AML-193 (cell line): ENCODE measurements at regions not wholly inside any gene's neighbourhood (a gene's known extent, or its start where the extent isn't known, plus 50 kb on each side); places are given as distances from the start of the nearest gene placed in this dataset.

Experiments
- DNase-seq, 2 experiments: peaks; one replicate each; lab custom pipeline; 2025; lab: John Stamatoyannopoulos, UW

DNA sequence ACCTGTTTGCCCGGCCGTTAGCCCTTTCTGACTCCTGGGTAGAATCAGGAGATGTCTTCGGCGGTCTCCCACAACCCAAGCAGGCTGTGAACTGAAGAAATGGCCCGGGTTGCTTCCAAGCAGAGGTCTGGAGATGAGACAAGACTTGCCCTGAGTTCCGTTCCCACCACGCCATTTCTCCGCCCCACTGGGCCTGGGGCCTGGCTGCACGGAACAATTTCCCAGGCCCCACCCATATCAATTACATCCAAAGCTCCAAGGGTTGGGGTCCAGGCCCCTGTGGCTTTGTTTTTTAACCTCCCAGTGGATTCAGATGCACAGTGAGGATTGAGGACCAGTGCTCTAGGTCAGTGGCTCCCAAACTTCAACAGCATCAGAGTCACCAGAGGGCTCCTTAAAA, 214.5 kb upstream of the ARID1B start:
- no peak for DNase-seq

DNA sequence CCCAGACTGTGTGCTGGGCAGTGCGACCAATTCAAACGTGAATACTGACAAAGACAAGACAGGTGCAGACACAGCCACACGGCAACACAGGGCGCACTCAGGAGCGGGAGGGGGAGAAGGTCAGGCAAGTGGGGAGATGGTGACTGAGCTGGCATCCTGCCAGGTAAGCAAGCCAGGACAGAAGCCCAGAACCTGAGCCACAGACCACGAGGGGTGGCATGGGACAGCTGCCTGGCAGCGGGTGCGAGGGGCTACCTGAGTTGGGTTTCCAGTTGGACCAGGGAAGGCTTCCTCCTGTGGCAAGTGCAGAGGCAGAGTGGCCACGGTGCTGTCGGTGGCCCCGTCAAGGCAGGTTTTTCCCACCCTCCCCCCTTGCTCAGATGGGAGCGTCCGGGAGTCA, 215.2 kb upstream of the ARID1B start:
- DNase-seq, result no peak

DNA sequence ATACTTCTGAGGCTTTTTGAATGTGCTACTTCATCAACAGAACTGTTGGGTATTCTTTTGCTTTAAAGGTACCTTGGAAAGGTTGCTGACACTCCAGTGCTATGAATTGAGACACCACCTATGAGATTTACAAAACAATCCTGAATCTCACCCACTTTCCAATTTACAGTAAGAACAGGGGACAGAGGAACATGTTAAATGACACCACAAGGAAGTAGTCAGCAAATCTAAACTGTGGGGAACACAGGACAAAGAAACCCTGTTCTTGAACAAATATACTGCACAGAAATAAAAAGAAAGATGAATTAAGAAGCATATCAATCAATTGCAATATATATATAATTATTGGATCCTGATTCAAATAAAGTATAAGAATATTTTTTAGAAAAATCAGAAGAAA, 216.7 kb upstream of the ARID1B start:
- DNase-seq, result no peak

DNA sequence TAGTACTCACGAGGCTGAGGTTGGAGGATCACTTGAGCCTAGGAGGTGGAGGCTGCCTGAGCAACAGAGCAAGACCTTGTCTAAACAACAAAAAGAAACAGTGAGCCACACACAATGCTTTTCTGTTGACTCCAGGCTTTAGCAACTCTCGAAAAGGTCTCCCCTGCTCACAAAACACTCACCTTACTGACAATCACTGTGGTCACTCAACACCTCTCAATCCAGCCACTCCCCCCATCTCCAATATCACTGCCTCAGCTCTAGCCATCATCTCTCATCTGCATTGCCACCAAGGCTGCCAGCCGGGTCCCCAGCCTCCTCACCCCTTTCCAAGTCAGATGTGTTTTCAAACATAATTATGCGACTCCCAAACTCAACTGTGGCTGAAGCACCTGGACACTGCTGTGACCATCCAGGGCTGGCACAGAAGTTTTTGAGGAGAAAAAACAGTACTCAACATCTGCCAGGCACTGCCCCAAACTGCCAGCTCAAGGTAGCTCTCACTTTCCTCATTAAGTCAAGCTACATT, 218.0 kb upstream of the ARID1B start:
- no peak for DNase-seq

DNA sequence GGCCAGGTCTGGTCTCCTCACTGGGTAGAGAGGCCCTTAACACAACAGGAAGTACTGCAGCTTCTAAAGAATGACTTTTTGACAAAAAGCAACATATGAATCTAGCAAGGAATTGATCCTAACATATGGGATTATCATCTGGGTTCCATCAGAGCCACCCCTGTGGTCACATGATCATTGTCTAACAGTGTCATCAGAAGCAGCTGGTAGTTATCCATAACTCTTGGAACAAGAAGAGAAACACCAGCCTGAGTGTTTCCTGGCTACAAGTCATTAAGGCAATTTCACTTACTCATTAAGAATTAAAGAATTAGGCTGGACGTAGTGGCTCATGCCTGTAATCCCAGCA, 219.3 kb upstream of the ARID1B start:
- DNase-seq, result no peak

DNA sequence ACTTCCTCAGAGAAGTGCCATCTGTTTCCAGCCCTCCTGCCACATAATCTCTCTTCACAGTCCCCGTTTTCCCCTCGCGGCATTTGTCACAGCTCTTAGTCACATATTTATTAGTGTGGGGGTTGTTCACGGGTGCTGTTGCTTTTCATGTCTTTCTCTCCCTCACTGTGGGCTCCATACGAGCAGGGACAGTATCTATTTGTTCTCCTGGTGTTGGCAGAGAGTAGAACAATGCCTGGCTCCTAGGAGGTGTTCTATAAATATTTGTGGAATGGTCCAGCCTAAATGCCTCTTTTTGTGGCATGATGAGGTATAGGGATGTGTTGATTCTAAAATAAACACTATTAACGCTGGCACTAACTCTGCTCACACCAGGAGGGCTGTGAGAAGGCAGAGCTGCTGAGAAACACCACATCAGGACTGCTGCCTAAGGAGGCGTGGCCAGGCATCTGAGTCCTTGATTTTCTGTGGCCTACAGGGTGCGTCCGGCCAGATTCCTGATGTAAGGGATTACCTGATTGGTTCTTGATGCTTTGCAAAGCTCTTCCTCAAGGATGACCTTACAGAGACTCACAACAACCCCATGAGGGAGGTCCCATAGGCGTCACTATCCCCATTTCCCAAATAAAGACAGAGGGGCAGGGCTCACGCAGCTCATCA, 219.8 kb upstream of the ARID1B start:
- DNase-seq, result no peak

DNA sequence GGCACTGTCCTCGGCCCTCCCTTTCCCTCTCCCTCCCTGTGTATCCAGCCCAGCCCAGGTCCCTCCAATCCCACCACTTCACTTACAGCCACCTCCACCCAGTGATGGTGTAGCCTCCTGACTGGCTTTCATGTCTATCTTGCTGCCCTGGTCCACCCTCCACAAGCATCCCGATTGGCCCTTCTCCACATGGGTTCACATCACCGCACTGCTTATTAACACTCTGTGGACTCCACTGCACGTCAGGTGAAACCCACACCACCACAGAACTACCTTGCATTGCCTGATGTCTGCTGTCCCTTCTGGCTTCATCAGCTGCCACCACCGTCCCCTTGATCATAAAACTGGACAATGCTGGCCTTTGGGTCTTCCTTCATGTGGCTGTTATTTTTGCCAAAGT, 220.4 kb upstream of the ARID1B start:
- DNase-seq, result no peak

DNA sequence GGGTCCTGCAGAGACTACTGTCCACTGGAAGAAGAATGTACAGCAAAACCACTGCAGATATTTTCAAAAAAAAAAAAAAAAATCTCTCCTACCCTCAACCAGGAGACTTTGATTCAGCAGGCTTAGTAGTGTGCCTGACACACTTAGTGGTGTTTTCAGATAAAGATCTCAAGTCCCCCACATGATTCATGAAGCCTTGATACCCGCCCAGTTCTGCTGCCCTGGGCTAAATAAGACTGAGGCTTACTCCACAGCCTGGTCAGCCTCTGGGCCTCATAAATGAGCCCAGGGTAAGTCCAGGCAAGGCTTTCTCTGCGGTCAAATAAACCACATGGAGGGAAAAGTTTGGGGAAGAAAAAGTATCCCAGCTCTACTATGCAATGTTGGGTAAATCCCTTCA, 222.1 kb upstream of the ARID1B start:
- no peak for DNase-seq

DNA sequence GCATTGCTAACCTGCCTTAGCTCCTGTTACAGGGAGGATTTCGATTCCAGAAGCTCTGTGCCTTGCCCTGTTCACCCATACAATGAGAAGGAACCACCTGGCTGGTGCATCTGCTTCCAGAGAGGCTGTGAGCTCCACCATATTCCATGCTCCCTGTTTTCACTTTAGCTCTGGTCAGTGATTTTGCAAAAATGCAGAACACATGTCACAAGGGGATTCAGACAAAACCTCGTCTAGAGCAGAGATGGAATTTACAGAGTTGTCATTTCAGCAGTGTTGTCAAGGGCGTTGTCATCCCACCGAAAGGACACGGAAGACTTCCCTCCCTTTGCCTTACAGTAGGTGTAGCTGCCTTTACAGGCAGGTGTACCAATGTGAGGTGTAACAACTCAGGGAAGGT, 223.0 kb upstream of the ARID1B start:
- DNase-seq, result no peak

DNA sequence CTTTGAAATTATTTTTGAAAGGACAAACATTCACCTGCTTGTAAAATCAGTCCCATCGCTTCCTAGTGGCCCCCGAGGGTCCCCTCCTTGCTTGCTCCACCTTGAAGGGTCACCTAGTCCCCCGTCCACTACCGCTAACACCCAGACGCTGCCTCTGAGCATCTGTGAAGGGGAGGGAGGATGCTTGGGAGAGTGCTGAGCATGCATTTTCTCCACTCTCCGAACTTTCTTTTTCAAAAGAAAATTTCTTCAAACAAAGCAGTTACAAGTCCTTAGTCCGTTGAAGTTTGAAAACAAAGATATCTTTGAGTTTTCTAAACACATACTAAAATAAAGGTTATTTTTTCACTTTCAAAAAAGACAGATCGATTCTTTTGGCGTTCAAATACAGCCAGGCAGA, 224.3 kb upstream of the ARID1B start:
- no peak for DNase-seq

DNA sequence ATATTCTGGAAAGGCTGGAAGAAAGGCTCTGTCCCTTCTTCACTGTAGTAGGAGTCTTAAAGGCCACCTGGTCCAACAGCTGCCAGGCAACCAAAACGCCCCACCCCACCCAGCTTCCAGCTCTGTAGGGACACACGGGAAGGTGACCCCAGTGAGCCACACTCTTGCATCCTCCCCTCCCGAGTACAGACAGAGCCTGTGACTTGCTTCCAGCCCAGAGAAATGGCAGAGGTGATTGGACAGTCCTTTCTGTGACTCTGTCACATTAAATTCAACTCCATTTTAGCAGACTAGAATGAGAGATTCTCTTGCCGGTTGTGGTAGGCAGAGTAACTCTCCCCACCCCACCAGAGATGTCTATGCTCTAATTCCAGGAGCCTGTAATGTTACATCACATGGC, 226.2 kb upstream of the ARID1B start:
- no peak for DNase-seq

DNA sequence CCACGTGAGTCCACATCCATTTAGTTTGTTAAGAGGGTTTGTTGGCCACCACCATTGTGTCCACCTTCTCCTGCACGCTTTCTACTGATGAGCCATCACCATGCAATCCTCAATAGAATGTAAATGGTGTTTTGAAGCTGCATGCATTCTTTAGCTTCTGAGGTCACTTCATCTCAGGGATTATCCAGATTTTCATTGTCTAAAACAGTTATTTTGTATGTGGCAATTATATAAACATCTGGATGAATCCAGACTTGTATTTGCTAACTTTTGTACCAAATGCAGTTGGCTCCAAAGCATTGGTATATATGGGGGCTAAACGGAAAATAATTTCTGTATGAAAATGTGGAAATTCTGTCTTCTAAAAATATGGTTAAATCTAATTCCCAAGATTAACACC, 231.2 kb upstream of the ARID1B start:
- no peak for DNase-seq

DNA sequence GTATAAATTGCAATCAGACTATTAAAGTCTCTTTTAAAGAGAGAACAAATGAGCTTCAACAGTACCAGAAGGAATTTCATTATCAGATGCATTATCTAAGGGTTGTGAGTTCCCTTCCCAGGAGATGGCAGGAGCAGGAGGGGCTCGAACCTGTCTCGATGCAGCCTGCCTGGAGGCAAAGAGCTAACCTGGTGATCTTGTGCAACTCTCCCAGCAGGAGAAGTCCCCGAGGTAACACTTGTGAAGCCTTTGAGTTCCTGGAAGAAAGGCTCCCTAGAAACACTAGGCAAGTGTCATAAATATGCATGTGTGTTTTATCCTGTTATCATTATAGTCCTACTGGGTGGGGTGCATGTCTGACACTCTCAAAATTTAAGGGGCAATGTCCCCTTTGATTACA, 232.2 kb upstream of the ARID1B start:
- DNase-seq, result no peak

DNA sequence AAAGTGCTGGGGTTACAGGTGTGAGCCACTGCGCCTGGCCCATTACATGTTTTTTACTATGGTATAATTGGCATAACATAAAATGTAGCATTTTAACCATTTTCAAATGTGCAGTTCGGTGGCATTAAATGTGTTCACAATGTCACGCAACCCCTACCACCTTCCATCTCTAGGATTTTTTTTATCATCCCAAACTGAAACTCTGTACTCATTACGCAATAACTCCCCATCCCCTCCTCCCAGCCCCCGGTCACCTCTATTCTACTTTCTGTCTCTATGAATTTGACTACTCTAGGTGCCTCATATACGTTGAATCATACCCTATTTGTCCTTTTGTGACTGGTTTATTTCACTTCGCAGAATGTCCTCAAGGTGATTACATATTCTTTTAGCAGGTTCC, 233.1 kb upstream of the ARID1B start:
- DNase-seq, result no peak

DNA sequence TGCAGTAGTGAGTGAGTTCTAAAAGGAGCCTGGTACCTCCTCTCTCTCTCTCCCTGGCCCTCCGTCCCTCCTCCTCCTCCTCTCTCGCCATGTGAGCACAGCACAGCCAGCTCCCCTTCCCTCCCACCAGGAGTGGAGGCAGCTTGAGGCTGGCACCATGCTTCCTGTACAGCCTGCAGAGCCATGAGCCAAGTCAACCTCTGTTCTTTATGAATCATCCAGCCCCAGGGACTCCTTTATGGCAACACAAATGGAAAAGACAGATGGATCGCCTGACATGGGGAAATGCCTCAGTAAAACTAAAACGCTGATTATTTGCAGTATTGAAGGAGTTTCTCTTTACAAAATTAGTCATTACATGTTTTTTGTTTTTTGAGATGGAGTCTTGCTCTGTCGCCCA, 233.7 kb upstream of the ARID1B start:
- DNase-seq, result no peak

DNA sequence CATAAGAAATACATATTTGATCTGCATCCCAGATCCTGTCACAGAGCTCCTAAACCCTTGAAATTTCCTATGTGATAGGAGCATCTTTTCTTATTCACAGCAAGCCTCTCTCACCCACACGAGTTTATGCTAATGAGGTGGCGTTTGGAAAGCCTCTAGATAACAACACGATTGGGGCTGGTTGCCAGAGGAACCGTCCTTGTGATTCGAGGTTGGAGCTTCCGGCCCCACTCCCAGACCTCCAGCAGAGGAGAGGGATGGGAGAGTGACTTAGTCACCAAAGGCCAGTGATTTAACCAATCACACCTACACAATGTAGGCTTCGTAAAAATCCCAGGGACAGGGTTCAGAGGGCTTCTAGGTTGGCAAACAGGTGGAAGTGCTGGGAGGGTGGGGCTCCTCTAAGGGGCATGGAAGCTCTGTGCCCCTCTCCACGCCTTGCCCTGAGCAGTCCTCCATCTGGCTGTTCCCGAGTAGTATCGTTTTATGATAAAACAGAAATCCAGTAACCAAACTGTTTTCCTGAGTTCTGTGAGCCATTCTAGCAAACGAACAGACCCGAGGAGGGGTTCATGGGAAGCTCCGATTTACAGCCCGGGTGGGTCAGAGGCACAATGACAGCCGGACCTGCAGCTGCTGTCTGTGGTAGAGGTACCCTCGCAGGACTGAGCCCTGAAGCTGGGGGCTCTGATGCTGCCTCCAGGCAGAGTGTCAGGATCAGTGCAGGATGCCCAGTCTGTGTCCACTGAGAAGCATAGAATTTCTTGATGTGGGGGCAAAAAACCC, 238.1 kb upstream of the ARID1B start:
- no peak for DNase-seq

DNA sequence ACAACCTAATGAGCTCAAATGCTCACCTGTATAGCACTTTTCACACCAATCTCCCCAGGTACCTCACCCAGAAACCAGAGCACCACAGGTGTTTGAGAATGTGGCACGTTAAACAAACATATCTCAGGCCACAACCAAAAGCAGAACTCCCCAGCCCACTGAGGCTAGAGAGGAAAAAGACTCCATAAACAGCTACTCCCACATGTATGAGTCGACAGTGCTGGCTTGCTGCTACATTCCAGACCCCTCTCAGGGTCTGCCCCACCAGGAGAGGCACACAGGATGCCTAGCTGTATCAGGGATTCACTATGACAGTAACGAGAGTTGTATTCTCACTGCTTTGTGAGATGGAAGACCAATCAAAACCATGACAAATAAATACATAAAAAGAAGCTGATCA, 242.6 kb upstream of the ARID1B start:
- no peak for DNase-seq

DNA sequence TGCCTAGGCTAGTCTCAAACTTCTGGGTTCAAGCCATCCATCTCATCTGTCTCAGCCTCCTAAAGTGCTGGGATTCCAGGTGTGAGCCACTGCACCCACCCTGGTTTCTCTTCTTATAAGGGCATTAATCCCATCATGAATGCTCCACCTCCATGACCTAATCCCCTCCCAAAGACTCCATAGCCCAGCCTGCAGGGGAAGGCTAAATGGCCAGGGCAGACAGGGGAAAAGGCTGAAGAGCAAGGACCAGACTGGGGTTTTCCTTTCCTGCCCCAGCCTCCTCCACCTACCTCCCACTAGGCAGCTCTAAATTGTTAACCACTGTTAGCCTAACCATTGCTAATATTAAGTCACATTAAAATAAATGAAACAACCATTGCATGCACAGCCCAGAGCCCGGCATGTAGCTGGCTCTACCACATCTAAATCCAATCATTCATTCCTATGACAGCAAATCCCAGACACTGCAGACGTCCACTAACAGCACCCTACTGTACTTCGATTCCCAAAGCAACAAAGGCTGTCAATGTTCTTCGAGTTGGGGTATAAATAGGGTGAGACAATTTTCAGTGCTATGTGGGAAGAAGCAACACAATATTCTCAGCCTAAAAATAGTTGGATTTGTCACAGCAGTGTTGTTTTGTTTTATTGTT, 243.2 kb upstream of the ARID1B start:
- DNase-seq, result no peak

DNA sequence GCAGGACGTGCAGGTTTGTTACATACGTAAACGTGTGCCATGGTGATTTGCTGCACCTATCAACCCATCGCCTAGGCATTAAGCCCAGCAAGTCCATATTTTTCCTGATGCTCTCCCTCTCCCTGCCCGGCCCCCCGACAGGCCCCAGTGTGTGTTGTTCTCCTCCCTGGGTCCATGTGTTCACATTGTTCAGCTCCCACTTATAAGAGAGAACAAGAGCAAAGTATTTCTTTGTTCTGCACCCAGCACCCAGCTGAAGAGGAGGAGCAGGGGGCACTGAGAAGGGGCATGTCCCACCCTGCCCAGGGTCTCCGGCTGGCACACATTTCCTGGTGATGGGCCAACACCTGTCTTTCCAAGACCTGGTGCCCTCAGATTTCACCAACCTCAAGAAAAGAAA, 251.1 kb upstream of the ARID1B start:
- DNase-seq, result no peak

DNA sequence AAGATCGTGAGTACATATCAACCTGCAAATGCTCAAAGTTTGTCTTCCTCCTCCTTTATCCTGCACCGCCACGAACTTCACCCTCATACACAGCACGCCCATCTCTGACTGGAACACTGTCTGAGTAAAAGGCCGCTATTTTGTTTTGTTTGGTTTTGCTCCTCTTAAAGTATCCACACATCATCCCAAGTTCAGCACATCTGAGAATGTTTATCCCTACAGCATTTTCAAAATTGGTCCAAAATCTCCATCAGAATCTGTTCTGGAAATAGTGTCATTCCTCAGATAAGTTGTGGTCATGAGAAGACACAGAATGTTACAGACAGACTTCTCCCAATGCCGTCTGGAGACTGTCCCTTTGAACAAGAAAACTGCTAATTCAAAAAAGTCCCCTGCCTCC, 251.6 kb upstream of the ARID1B start:
- no peak for DNase-seq

DNA sequence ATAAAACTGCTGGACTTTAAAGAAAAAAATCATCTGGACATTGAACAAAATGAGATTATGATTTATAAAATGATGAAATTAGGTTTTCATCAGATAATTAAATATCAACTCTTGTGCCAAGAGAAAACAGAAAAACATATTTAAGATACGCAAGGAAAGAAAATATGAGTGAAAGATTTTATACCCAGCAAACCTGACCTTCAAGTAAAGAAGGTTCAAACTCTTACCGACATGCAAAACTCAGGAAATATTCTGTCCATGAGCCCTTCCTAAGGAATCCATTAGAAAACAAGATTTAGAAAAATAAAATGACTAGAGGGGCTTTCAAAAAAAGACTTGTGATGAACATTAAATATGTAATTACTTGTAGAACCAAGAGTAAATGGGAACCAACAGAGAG, 257.2 kb upstream of the ARID1B start:
- no peak for DNase-seq

DNA sequence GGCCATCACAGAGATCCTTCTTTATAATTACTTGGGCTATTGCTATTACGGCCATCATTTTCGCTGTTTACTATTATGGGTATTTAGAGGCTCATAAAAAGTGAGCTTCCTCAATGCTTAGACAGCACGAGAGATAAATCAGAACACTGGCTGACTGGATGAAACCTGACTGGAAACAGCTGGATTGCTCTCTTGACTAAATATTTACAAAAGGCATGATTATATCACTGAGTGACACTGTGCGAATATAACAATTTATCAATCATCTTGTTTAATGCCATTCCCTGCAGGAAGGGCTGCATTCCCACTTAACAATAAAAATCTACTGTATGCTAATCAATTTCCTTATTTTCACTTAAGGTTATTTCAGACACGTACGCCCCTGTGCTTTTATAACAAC, 260.1 kb upstream of the ARID1B start:
- no peak for DNase-seq

DNA sequence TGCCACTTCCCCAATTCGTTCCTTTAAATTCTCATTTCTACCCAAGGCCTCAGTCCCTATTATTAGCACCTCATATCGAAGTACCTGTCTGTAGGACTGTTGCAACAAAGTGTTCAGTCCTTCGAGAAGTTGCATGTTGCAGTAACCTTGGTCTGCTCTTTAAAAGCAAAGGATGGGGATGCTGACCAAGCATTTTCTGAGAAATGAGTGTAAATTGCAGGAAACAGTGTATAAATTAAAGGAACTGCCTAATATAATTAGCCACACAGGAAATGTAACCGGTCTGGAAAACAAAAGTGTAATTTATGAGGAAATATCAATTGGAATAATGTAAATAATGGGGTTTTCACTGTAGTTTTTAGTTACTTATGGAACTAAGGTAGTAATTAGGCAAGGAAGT, 261.9 kb upstream of the ARID1B start:
- DNase-seq, result no peak
